ENCODE measurements at regions not wholly inside any gene's neighbourhood (a gene's known extent, or its start where the extent isn't known, plus 50 kb on each side); places are given as distances from the start of the nearest gene placed in this dataset.

GRCh38 chr3:69646287-69647067 is 92.8 kb upstream of the MITF start:
- Histone ChIP-seq H3K9ac (no peak overlapping the region), H3K27ac (no peak overlapping the region), H3K79me2 (ENCODE audit: insufficient read depth, low read depth) (no peaks in the 10 kb centered on the region), H3K4me3 (IDR thresholded peaks at IDR 0.05; ENCODE audit: insufficient read depth, low read depth, low read length) (no peak overlapping the region), H3K27me3 (ENCODE audit: insufficient read depth, low read depth) (no peaks in the 10 kb centered on the region), H2AFZ (ENCODE audit: low read depth) (no peak overlapping the region), H3K4me1 (ENCODE audit: low read depth, poor library complexity, severe bottlenecking) (no peaks in the 10 kb centered on the region), H3K36me3 (ENCODE audit: insufficient read depth) (no peaks in the 10 kb centered on the region), H4K20me1 (ENCODE audit: insufficient read depth) (no peaks in the 10 kb centered on the region), H3K4me2 (no peak overlapping the region)
- TF ChIP-seq CTCF (conservative IDR thresholded peaks at IDR 0.05; ENCODE audit: low read depth, low read length) = no peak

- Histone ChIP-seq H3K4me2 (no peak overlapping the region), H3K4me3 (IDR thresholded peaks at IDR 0.05; ENCODE audit: insufficient read depth, low read depth, low read length) (no peak overlapping the region), H4K20me1 (ENCODE audit: insufficient read depth) (no peaks in the 10 kb centered on the region), H3K27me3 (ENCODE audit: insufficient read depth, low read depth) (no peaks in the 10 kb centered on the region), H3K27ac (no peak overlapping the region), H3K36me3 (ENCODE audit: insufficient read depth) (no peaks in the 10 kb centered on the region), H3K79me2 (ENCODE audit: insufficient read depth, low read depth) (no peaks in the 10 kb centered on the region), H3K9ac (no peak overlapping the region), H2AFZ (ENCODE audit: low read depth) (no peak overlapping the region), H3K4me1 (ENCODE audit: low read depth, poor library complexity, severe bottlenecking) (no peaks in the 10 kb centered on the region)
- no peak for TF ChIP-seq CTCF (conservative IDR thresholded peaks at IDR 0.05; ENCODE audit: low read depth, low read length)
These were observed 96.7 kb upstream of the MITF start for GRCh38 chr3:69642606-69643005.

GRCh38 chr3:69639851-69640250 is 99.4 kb upstream of the MITF start:
- H3K9ac ChIP-seq = no peak overlapping the region
- no peaks in the 10 kb centered on the region for H3K36me3 ChIP-seq (ENCODE audit: insufficient read depth)
- no peaks in the 10 kb centered on the region for H3K4me1 ChIP-seq (ENCODE audit: low read depth, poor library complexity, severe bottlenecking)
- no peak for TF ChIP-seq CTCF (conservative IDR thresholded peaks at IDR 0.05; ENCODE audit: low read depth, low read length)
- no peaks in the 10 kb centered on the region for H3K79me2 ChIP-seq (ENCODE audit: insufficient read depth, low read depth)
- H3K4me2 ChIP-seq = no peak overlapping the region
- no peak overlapping the region for H3K4me3 ChIP-seq (IDR thresholded peaks at IDR 0.05; ENCODE audit: insufficient read depth, low read depth, low read length)
- H3K27me3 ChIP-seq (ENCODE audit: insufficient read depth, low read depth) = no peaks in the 10 kb centered on the region
- H2AFZ ChIP-seq (ENCODE audit: low read depth) = no peak overlapping the region
- H4K20me1 ChIP-seq (ENCODE audit: insufficient read depth) = no peaks in the 10 kb centered on the region
- H3K27ac ChIP-seq = no peak overlapping the region

GRCh38 chr3:69628951-69629350 is 110.3 kb upstream of the MITF start:
- Histone ChIP-seq H3K9ac (no peak overlapping the region), H3K4me2 (no peak overlapping the region), H2AFZ (ENCODE audit: low read depth) (no peak overlapping the region), H3K4me3 (IDR thresholded peaks at IDR 0.05; ENCODE audit: insufficient read depth, low read depth, low read length) (no peak overlapping the region), H3K79me2 (ENCODE audit: insufficient read depth, low read depth) (no peaks in the 10 kb centered on the region), H3K27me3 (ENCODE audit: insufficient read depth, low read depth) (no peaks in the 10 kb centered on the region), H3K36me3 (ENCODE audit: insufficient read depth) (no peaks in the 10 kb centered on the region), H3K4me1 (ENCODE audit: low read depth, poor library complexity, severe bottlenecking) (no peaks in the 10 kb centered on the region), H3K27ac (no peak overlapping the region), H4K20me1 (ENCODE audit: insufficient read depth) (no peaks in the 10 kb centered on the region)
- TF ChIP-seq CTCF (conservative IDR thresholded peaks at IDR 0.05; ENCODE audit: low read depth, low read length) = no peak

All from KMS-11 (cell line).